ENCODE measurements at regions not wholly inside any gene's neighbourhood (a gene's known extent, or its start where the extent isn't known, plus 50 kb on each side); places are given as distances from the start of the nearest gene placed in this dataset. TPM values are rescaled to one million over a fixed set of nuclear protein-coding genes. Genes with fewer than 3 reads are reported as not detected.
"Not testable (repeated sequence)": the region's sequence is repeated elsewhere in the genome, so short reads cannot be mapped to it uniquely, and the experiment has no call there.

- DNase-seq, result no peak
Observed at GRCh38 chr2:185664384-185664783, 74.2 kb upstream of the FSIP2 start.

GRCh38 chr2:185665251-185665814 is 73.3 kb upstream of the FSIP2 start:
- no peak for DNase-seq

GRCh38 chr2:185667452-185667851 is 71.2 kb upstream of the FSIP2 start:
- DNase-seq, result no peak

- DNase-seq, result no peak
Observed at GRCh38 chr2:185668710-185669109, 69.9 kb upstream of the FSIP2 start.

- no peak for DNase-seq
Observed at GRCh38 chr2:185674232-185674631, 64.4 kb upstream of the FSIP2 start.

GRCh38 chr2:185676316-185676715 is 62.3 kb upstream of the FSIP2 start:
- no peak for DNase-seq

- DNase-seq, result not testable (repeated sequence)
Observed at GRCh38 chr2:185687001-185687400, 51.6 kb upstream of the FSIP2 start.

GRCh38 chr2:185687967-185688366 is 50.6 kb upstream of the FSIP2 start:
- no peak for DNase-seq

Small RNA genes in the stretch of these regions (small RNA-seq; reads per million reads assigned to genes)
- gene RF00096 (ENCODE audit: low replicate concordance), result not detected

All from skin of body (tissue), 2 donors.